ENCODE measurements at regions not wholly inside any gene's neighbourhood (a gene's known extent, or its start where the extent isn't known, plus 50 kb on each side); places are given as distances from the start of the nearest gene placed in this dataset.

DNA sequence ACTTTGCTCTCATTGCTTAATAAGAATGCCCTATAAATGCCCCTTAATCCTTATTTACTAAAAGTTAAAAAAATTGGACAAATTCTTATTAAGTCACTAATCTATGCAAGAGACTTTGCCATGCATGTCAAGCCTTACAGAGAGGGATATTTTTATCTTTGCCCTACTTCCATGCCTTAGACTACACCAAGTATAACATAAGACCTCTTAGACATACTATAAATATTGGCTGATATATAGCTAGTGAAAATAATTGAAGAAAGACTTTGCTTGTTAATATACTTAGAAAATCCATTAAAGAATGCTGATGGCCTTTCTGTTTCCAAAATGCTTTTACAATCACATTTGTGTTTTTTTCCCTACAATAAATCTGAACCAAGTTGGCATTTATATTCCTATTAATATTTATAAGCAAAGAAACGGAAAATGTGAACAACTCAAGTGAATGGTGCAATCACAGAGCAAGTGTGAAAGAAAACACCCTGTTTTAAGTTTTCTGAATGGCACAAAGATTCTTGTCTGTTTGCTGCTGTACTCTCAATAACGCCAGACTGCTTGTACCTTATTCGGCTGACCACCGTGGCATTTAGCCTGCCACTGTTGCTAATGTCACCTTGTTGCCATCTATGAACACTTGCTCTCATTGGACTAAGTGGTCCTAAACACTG lies 105.0 kb downstream of the MC4R start:
- TF ChIP-seq POLR2A (IDR thresholded peaks at IDR 0.05) (no peak), CTCF (IDR thresholded peaks at IDR 0.05) (no peak)

All from vagina (tissue), 2 donors.